ENCODE measurements at regions not wholly inside any gene's neighbourhood (a gene's known extent, or its start where the extent isn't known, plus 50 kb on each side); places are given as distances from the start of the nearest gene placed in this dataset.

DNA sequence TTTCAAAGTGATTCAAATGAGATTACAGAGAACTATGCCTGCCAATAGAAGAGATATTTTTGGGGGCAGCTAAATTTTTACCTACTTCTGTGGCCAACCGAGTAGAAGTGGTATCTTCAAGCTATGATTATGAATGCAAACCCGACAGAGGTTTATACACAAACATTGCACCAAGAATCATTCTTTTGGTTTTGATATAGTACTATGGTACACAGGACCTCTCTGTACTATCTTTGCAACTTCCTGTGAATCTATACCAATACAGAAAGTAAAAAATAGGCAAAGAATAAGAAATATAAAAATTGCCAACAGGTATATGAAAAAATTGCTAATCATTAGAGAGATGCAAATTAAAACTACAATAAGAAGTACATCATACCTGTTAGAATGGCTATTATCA lies 103.2 kb upstream of the VIPR2 start:
- Histone ChIP-seq H3K9ac (ENCODE audit: insufficient read length) (no peak overlapping the region), H3K36me3 (ENCODE audit: insufficient read depth, low read length) (no peaks in the 10 kb centered on the region), H3K27ac (no peak overlapping the region), H3K9me3 (ENCODE audit: low read depth, low read length) (no peaks in the 10 kb centered on the region), H3K4me3 (no peak overlapping the region)
- TF ChIP-seq EZH2 (IDR thresholded peaks at IDR 0.05), result no peak
- no peak for TF ChIP-seq POLR2AphosphoS5 (IDR thresholded peaks at IDR 0.05; ENCODE audit: borderline replicate concordance, low read depth, low read length)
- TF ChIP-seq FOXP2 (optimal IDR thresholded peaks at IDR 0.05; ENCODE audit: control extremely low read depth, extremely low read length, insufficient read depth), result no peak
- DNase-seq (ENCODE audit: low read depth, low spot score), result no peak

DNA sequence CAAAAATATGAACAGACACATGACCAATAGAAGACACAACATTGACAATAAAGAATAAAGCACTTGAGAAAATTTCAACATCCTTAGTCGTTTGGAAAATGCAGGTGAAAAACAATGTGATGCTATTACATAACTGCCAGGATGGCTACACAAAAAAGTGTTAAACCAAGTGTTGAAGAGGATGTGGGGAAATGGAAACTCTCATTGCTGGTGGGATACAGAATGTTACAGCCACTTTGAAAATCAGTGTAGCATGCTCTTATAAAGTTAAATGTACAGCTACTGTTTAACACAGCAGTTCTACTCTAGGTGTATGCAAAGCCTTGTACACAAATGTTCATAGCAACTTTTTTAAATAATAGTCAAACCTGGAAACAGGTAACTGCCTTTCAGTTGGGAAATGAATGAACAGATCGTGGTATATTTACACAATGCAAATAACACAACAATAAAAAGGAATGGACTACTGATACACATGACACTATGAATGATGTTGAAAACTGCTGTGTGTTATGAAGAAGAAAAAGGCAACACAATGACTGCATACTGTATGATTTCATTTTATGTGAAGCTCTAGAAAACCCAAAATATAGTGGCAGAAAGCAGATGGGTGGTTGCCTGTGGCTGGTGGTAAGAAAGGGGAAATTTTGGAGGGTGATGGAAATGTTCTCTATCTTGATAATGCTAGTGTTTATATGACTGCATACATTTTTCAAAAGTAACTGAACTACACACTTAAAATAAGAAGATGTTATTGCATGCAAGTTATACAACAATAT lies 102.2 kb upstream of the VIPR2 start:
- no peak overlapping the region for H3K4me3 ChIP-seq
- H3K27ac ChIP-seq, result no peak overlapping the region
- TF ChIP-seq FOXP2 (optimal IDR thresholded peaks at IDR 0.05; ENCODE audit: control extremely low read depth, extremely low read length, insufficient read depth), result no peak
- TF ChIP-seq POLR2AphosphoS5 (IDR thresholded peaks at IDR 0.05; ENCODE audit: borderline replicate concordance, low read depth, low read length), result no peak
- no peak for TF ChIP-seq EZH2 (IDR thresholded peaks at IDR 0.05)
- H3K9me3 ChIP-seq (ENCODE audit: low read depth, low read length), result no peaks in the 10 kb centered on the region
- H3K36me3 ChIP-seq (ENCODE audit: insufficient read depth, low read length), result no peaks in the 10 kb centered on the region
- DNase-seq (ENCODE audit: low read depth, low spot score), result no peak
- no peak overlapping the region for H3K9ac ChIP-seq (ENCODE audit: insufficient read length)

GRCh38 chr7:159240962-159241361 lies 96.3 kb upstream of the VIPR2 start:
- Histone ChIP-seq H3K4me3 (no peak overlapping the region), H3K27ac (no peak overlapping the region), H3K36me3 (ENCODE audit: insufficient read depth, low read length) (no peaks in the 10 kb centered on the region), H3K9me3 (ENCODE audit: low read depth, low read length) (no peaks in the 10 kb centered on the region), H3K9ac (ENCODE audit: insufficient read length) (no peak overlapping the region)
- no peak for TF ChIP-seq POLR2AphosphoS5 (IDR thresholded peaks at IDR 0.05; ENCODE audit: borderline replicate concordance, low read depth, low read length)
- no peak for TF ChIP-seq FOXP2 (optimal IDR thresholded peaks at IDR 0.05; ENCODE audit: control extremely low read depth, extremely low read length, insufficient read depth)
- no peak for TF ChIP-seq EZH2 (IDR thresholded peaks at IDR 0.05)
- no peak for DNase-seq (ENCODE audit: low read depth, low spot score)

DNA sequence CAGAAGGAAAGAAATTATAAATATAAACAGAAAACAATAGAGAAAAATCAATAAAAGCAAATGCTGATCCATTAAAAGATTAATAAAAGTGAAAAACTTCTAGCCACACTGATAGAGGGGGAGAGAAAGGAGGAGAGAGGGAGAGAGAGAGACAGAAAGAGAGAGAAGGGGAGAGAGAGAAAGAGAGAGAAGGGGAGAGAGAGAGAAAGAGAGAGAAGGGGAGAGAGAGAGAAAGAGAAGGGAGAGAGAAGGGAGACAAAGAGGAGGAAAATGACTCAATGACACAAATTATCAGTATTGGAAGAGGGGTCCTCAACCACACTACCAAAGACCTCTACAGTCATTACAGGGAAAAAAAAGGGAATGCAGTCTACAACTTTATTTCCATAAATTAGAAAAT lies 94.4 kb upstream of the VIPR2 start:
- Histone ChIP-seq H3K9me3 (ENCODE audit: low read depth, low read length) (no peaks in the 10 kb centered on the region), H3K4me3 (no peak overlapping the region), H3K36me3 (ENCODE audit: insufficient read depth, low read length) (no peaks in the 10 kb centered on the region), H3K27ac (no peak overlapping the region), H3K9ac (ENCODE audit: insufficient read length) (no peak overlapping the region)
- TF ChIP-seq POLR2AphosphoS5 (IDR thresholded peaks at IDR 0.05; ENCODE audit: borderline replicate concordance, low read depth, low read length) (no peak), EZH2 (IDR thresholded peaks at IDR 0.05) (no peak), FOXP2 (optimal IDR thresholded peaks at IDR 0.05; ENCODE audit: control extremely low read depth, extremely low read length, insufficient read depth) (no peak)
- DNase-seq (ENCODE audit: low read depth, low spot score), result no peak

- H3K27ac ChIP-seq, result no peak overlapping the region
- no peak overlapping the region for H3K9ac ChIP-seq (ENCODE audit: insufficient read length)
- H3K36me3 ChIP-seq (ENCODE audit: insufficient read depth, low read length), result no peaks in the 10 kb centered on the region
- DNase-seq (ENCODE audit: low read depth, low spot score), result no peak
- TF ChIP-seq FOXP2 (optimal IDR thresholded peaks at IDR 0.05; ENCODE audit: control extremely low read depth, extremely low read length, insufficient read depth) (no peak), POLR2AphosphoS5 (IDR thresholded peaks at IDR 0.05; ENCODE audit: borderline replicate concordance, low read depth, low read length) (no peak), EZH2 (IDR thresholded peaks at IDR 0.05) (no peak)
- H3K4me3 ChIP-seq, result no peak overlapping the region
- H3K9me3 ChIP-seq (ENCODE audit: low read depth, low read length), result no peaks in the 10 kb centered on the region
These were observed 93.9 kb upstream of the VIPR2 start for GRCh38 chr7:159238541-159238940.

GRCh38 chr7:159237022-159237653 lies 92.5 kb upstream of the VIPR2 start:
- H3K9ac ChIP-seq (ENCODE audit: insufficient read length), result no peak overlapping the region
- H3K36me3 ChIP-seq (ENCODE audit: insufficient read depth, low read length), result no peaks in the 10 kb centered on the region
- TF ChIP-seq POLR2AphosphoS5 (IDR thresholded peaks at IDR 0.05; ENCODE audit: borderline replicate concordance, low read depth, low read length), result no peak
- TF ChIP-seq FOXP2 (optimal IDR thresholded peaks at IDR 0.05; ENCODE audit: control extremely low read depth, extremely low read length, insufficient read depth), result no peak
- no peak for TF ChIP-seq EZH2 (IDR thresholded peaks at IDR 0.05)
- H3K27ac ChIP-seq, result no peak overlapping the region
- H3K4me3 ChIP-seq, result no peak overlapping the region
- DNase-seq (ENCODE audit: low read depth, low spot score), result no peak
- H3K9me3 ChIP-seq (ENCODE audit: low read depth, low read length), result no peaks in the 10 kb centered on the region

DNA sequence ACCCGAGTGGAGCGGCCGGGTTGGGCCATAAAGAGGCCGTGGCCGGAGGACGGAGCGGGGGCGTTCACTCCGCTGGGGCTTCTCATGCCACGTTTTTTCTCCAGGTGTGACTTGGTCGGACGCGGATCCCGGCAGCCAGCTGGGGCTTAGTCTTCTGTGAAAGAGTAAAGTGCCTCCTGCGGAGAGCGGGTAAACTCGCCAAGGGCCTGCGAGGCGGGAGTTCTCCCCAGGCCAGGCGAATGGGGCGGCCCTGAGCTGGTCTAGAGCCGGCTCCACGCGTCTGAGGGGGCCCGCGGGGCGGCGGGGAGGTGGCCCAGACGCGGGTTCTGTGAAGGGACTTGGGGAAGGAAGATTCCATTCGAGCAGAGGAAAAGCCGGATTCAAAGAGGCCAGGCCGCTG lies 86.3 kb upstream of the VIPR2 start:
- no peak overlapping the region for H3K4me3 ChIP-seq
- H3K9me3 ChIP-seq (ENCODE audit: low read depth, low read length), result no peaks in the 10 kb centered on the region
- H3K27ac ChIP-seq, result no peak overlapping the region
- H3K36me3 ChIP-seq (ENCODE audit: insufficient read depth, low read length), result no peaks in the 10 kb centered on the region
- no peak overlapping the region for H3K9ac ChIP-seq (ENCODE audit: insufficient read length)
- DNase-seq (ENCODE audit: low read depth, low spot score), result no peak
- TF ChIP-seq EZH2 (IDR thresholded peaks at IDR 0.05) (no peak), FOXP2 (optimal IDR thresholded peaks at IDR 0.05; ENCODE audit: control extremely low read depth, extremely low read length, insufficient read depth) (no peak), POLR2AphosphoS5 (IDR thresholded peaks at IDR 0.05; ENCODE audit: borderline replicate concordance, low read depth, low read length) (no peak)

DNA sequence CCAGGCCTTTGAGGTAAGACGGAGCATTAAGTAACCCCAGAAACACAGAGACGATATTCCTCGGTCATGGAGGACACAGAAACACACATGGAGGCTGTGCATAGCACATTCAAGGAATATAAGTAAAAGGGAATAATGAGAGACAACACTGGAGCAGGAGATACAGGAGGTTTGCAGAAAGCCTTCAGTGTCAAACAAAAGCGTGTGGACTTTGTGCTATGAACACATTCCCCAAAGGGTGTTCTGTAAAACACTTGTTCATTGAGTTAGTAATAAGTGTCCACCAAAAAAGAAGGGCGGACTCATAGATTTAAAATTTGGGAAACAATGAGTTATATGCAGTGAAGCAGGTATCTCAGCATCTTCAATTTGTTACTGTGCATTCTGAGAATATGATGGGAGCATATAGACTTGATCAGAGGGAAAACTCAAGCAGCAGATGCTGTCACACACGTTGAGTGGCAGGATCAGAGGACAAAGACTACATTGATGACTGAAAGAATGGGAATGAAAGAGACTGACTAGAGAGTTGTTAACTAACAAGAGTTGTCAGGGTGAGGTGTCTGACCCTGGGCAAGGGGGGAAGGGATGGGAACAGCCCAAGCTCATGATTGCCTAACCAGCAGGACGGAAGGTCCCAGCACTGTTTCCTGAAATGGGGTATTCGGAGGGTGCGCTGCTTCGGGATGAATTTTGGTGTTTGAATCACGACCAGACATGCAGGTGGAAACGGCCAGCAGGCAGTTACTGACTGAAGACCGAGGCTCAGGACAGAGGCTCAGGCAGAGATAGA lies 85.2 kb upstream of the VIPR2 start:
- no peak for DNase-seq (ENCODE audit: low read depth, low spot score)
- Histone ChIP-seq H3K9me3 (ENCODE audit: low read depth, low read length) (no peaks in the 10 kb centered on the region), H3K9ac (ENCODE audit: insufficient read length) (no peak overlapping the region), H3K27ac (no peak overlapping the region), H3K36me3 (ENCODE audit: insufficient read depth, low read length) (no peaks in the 10 kb centered on the region), H3K4me3 (no peak overlapping the region)
- TF ChIP-seq POLR2AphosphoS5 (IDR thresholded peaks at IDR 0.05; ENCODE audit: borderline replicate concordance, low read depth, low read length) (no peak), EZH2 (IDR thresholded peaks at IDR 0.05) (no peak), FOXP2 (optimal IDR thresholded peaks at IDR 0.05; ENCODE audit: control extremely low read depth, extremely low read length, insufficient read depth) (no peak)

Measured in SK-N-MC (cell line).